Fibroblast of villous mesenchyme (primary cell): ENCODE measurements at regions not wholly inside any gene's neighbourhood (a gene's known extent, or its start where the extent isn't known, plus 50 kb on each side); places are given as distances from the start of the nearest gene placed in this dataset.

Experiments used
- DNase-seq: peaks from one replicate; pipeline ENCODE4 v3.0.0-alpha.2; 2010; ENCODE audit warnings: low read depth
- H3K4me3 ChIP-seq: 2 replicates; pipeline ENCODE4 v1.5.1; 2011; ENCODE audit warnings: low read depth, mild to moderate bottlenecking, low read length
- TF ChIP-seq, protein P1 (sequence below): IDR thresholded peaks from 2 replicates; pipeline ENCODE4 v1.5.1; 2012; ENCODE audit warnings: low read depth, mild to moderate bottlenecking, low read length; ENCODE audit not compliant: insufficient read depth

- TF ChIP-seq, protein P1, sequence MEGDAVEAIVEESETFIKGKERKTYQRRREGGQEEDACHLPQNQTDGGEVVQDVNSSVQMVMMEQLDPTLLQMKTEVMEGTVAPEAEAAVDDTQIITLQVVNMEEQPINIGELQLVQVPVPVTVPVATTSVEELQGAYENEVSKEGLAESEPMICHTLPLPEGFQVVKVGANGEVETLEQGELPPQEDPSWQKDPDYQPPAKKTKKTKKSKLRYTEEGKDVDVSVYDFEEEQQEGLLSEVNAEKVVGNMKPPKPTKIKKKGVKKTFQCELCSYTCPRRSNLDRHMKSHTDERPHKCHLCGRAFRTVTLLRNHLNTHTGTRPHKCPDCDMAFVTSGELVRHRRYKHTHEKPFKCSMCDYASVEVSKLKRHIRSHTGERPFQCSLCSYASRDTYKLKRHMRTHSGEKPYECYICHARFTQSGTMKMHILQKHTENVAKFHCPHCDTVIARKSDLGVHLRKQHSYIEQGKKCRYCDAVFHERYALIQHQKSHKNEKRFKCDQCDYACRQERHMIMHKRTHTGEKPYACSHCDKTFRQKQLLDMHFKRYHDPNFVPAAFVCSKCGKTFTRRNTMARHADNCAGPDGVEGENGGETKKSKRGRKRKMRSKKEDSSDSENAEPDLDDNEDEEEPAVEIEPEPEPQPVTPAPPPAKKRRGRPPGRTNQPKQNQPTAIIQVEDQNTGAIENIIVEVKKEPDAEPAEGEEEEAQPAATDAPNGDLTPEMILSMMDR, result no peak
- no peak for DNase-seq
- no peak overlapping the region for H3K4me3 ChIP-seq
Measured at GRCh38 chr16:49928176-49929041, 72.5 kb upstream of the ZNF423 start.

- no peak for DNase-seq
- H3K4me3 ChIP-seq, result no peak overlapping the region
Measured at GRCh38 chr16:49929626-49930025, 73.7 kb upstream of the ZNF423 start.

DNA sequence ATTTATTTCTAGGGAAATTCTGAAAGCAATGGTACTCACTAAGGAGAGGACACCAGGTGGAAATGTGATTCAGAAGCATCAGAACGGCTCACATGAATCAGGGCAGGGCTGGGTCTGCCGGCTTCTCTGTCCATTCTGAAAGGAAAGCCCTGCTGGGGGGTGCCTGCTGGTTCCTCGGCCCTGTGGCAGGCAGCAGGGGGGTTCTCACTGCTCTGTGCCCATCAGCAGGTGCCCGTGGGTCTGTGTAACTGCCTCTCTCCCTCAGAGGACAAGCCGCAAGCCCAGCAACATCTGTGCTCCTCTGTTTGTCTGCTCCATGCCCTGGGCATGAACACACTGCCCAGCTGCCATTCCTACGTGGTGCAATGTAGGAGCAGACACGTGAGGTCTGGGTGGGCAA is 74.9 kb upstream of the ZNF423 start:
- TF ChIP-seq, protein P1, result no peak
- no peak overlapping the region for H3K4me3 ChIP-seq
- DNase-seq, result no peak

More at GRCh38 chr16:49929626-49930025, 73.7 kb upstream of the ZNF423 start:
- TF ChIP-seq, protein P1, result no peak

GRCh38 chr16:49931266-49931665 is 75.4 kb upstream of the ZNF423 start:
- no peak for DNase-seq

GRCh38 chr16:49931916-49932315 is 76.0 kb upstream of the ZNF423 start:
- no peak overlapping the region for H3K4me3 ChIP-seq
- no peak for DNase-seq
- TF ChIP-seq, protein P1, result no peak

More at GRCh38 chr16:49931266-49931665, 75.4 kb upstream of the ZNF423 start:
- no peak overlapping the region for H3K4me3 ChIP-seq
- TF ChIP-seq, protein P1, result no peak

GRCh38 chr16:49932434-49932833 is 76.5 kb upstream of the ZNF423 start:
- no peak for DNase-seq
- TF ChIP-seq, protein P1, result no peak
- H3K4me3 ChIP-seq, result no peak overlapping the region
